GM12874 (cell line): ENCODE measurements at regions not wholly inside any gene's neighbourhood (a gene's known extent, or its start where the extent isn't known, plus 50 kb on each side); places are given as distances from the start of the nearest gene placed in this dataset.

Experiments
- CTCF ChIP-seq: IDR thresholded peaks from 2 replicates; pipeline ENCODE4 v1.5.1; 2011; ENCODE audit warnings: low read depth, mild to moderate bottlenecking, control low read depth, low read length, moderate library complexity; ENCODE audit not compliant: insufficient read depth

- no peak for TF ChIP-seq CTCF
Measured at GRCh38 chr1:114218361-114219171, 64.9 kb upstream of the SYT6 start.

GRCh38 chr1:114216431-114217173, 62.9 kb upstream of the SYT6 start:
- TF ChIP-seq CTCF, result no peak

GRCh38 chr1:114215436-114215835, 61.8 kb upstream of the SYT6 start:
- no peak for TF ChIP-seq CTCF

- TF ChIP-seq CTCF, result no peak
Measured at GRCh38 chr1:114214016-114214415, 60.3 kb upstream of the SYT6 start.

GRCh38 chr1:114209971-114210370, 56.3 kb upstream of the SYT6 start:
- TF ChIP-seq CTCF, result no peak

- TF ChIP-seq CTCF, result no peak
Measured at GRCh38 chr1:114208714-114209113, 55.0 kb upstream of the SYT6 start.

- TF ChIP-seq CTCF, result no peak
Measured at GRCh38 chr1:114208106-114208505, 54.4 kb upstream of the SYT6 start.
